Prostate gland (tissue), 2 donors: ENCODE measurements at regions not wholly inside any gene's neighbourhood (a gene's known extent, or its start where the extent isn't known, plus 50 kb on each side); places are given as distances from the start of the nearest gene placed in this dataset.

Source experiments
- CTCF ChIP-seq, 4 experiments: fragments of 200-600 bp in 2 of 4; fragments of 450-650 bp in 2 of 4; sonication (generic) in 2 of 4; IDR thresholded peaks; 1 replicate in 3 of 4; 2 replicates in 1 of 4; pipeline ENCODE4 v1.5.1; 2016 to 2019; ENCODE audit warnings: antibody characterized with exemption in 4 of 4, mild to moderate bottlenecking in 2 of 4, moderate library complexity in 2 of 4
- POLR2A ChIP-seq: fragments of 450-650 bp; IDR thresholded peaks from one replicate; pipeline ENCODE4 v1.6.1; 2016; ENCODE audit warnings: antibody characterized with exemption, mild to moderate bottlenecking

DNA sequence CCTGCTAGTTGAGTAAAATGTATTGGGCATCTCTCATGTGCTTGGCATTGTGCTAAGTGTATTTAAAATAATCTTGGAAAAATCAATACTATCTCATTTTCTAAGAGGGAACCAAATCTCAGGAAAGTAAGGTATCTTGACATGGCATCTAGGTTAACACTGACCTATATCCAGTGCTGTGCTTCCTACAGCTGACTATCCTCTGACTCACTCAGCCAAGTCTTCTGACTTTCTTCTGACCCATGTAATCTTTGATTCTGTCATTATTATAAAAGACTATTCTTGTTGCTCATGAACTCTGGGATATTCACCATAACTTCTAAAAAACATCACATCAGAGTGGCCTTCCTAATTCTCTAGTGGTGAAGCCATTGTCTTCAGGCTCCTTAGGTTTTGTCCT is 304.1 kb upstream of the TENM4 start:
- TF ChIP-seq POLR2A = no peak
- no peak for TF ChIP-seq CTCF (IDR thresholded peaks at IDR 0.05)
